ENCODE measurements at regions not wholly inside any gene's neighbourhood (a gene's known extent, or its start where the extent isn't known, plus 50 kb on each side); places are given as distances from the start of the nearest gene placed in this dataset.

DNA sequence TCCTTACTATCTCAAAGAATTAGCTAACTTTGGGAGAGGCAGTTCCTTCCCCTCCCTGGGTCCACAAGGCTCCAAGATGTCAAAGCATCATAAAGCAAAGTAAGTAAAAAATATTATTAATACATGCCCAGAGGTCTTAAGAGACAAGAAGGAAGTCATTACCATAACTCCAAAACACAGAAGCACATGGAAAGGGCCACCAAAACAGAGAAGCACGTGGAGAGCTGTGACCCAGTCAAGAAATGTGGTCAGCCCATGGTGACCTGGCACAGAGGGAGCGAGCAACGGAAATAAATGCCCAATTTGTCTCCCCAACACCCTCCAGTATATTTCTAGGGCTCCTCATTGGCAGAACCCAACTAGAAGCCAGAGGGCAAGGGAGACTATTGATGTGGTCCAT, 277.5 kb upstream of the API5 start:
- no peak for TF ChIP-seq CTCF (IDR thresholded peaks at IDR 0.05; ENCODE audit: insufficient read depth, low read length, missing control alignments)
- ChIA-PET POLR2A (no interaction called here), CTCF (no interaction called here)
- no peak overlapping the region for H3K4me3 ChIP-seq (ENCODE audit: low read depth, low read length)
- DNase-seq (ENCODE audit: low read depth, low spot score): no peak

GRCh38 chr11:43035086-43035485, 276.7 kb upstream of the API5 start:
- CTCF ChIA-PET: no interaction called here
- H3K4me3 ChIP-seq (ENCODE audit: low read depth, low read length): no peak overlapping the region
- TF ChIP-seq CTCF (IDR thresholded peaks at IDR 0.05; ENCODE audit: insufficient read depth, low read length, missing control alignments): no peak
- DNase-seq (ENCODE audit: low read depth, low spot score): no peak
- POLR2A ChIA-PET: no interaction called here

GRCh38 chr11:43053638-43054412, 258.0 kb upstream of the API5 start:
- ChIA-PET CTCF (no interaction called here), POLR2A (no interaction called here)
- no peak overlapping the region for H3K4me3 ChIP-seq (ENCODE audit: low read depth, low read length)
- no peak for TF ChIP-seq CTCF (IDR thresholded peaks at IDR 0.05; ENCODE audit: insufficient read depth, low read length, missing control alignments)
- no peak for DNase-seq (ENCODE audit: low read depth, low spot score)

GRCh38 chr11:43067681-43068080, 244.1 kb upstream of the API5 start:
- no peak for TF ChIP-seq CTCF (IDR thresholded peaks at IDR 0.05; ENCODE audit: insufficient read depth, low read length, missing control alignments)
- no peak overlapping the region for H3K4me3 ChIP-seq (ENCODE audit: low read depth, low read length)
- CTCF ChIA-PET: no interaction called here
- POLR2A ChIA-PET: no interaction called here
- no peak for DNase-seq (ENCODE audit: low read depth, low spot score)

DNA sequence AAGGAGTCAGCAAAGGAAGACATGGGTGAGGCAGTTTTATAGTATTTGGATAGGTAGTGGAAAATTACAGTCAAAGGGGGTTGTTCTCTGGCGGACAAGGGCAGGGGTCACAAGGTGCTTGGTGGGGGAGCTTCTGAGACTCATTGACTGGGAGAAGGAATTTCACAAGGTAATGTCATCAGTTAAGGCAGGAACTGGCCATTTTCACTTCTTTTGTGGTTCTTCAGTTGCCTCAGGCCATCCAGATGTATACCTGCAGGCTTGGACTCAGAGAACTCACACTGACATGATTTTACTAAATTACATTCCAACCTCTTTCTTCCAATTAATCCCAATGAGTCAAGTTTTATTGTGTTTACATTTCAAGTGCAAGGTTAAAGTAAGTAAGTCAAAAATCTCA, 240.5 kb upstream of the API5 start:
- ChIA-PET POLR2A (no interaction called here), CTCF (no interaction called here)
- DNase-seq (ENCODE audit: low read depth, low spot score): no peak
- no peak overlapping the region for H3K4me3 ChIP-seq (ENCODE audit: low read depth, low read length)
- no peak for TF ChIP-seq CTCF (IDR thresholded peaks at IDR 0.05; ENCODE audit: insufficient read depth, low read length, missing control alignments)

DNA sequence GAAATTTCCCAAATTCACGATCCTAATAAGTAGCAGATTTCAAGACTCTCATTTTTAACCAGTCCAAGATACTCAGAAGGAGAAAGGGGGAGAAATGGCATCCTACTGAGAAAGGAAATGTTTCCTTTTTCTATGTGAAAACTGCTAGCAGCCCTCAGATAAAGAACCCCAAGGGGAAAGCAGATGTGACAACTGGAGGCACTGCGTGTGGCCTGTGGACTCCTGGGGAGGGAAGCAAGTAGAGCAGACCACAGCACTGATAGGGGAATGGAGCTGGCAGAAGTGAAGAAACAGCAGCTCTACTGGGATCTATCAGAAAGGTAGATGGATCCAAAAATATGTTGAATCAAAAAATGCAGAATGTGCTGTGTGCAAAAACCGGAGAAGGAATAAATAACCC, 239.7 kb upstream of the API5 start:
- TF ChIP-seq CTCF (IDR thresholded peaks at IDR 0.05; ENCODE audit: insufficient read depth, low read length, missing control alignments): no peak
- H3K4me3 ChIP-seq (ENCODE audit: low read depth, low read length): no peak overlapping the region
- POLR2A ChIA-PET: no interaction called here
- no peak for DNase-seq (ENCODE audit: low read depth, low spot score)
- CTCF ChIA-PET: no interaction called here

All from AG04449 (cell line).